Endothelial cell of umbilical vein (primary cell): ENCODE measurements at regions not wholly inside any gene's neighbourhood (a gene's known extent, or its start where the extent isn't known, plus 50 kb on each side); places are given as distances from the start of the nearest gene placed in this dataset.

ENCODE experiments used
- EZH2 ChIP-seq: IDR thresholded peaks from 2 replicates; pipeline ENCODE4 v1.6.1; 2012; ENCODE audit warnings: borderline replicate concordance, low read depth, mild to moderate bottlenecking, moderate library complexity, low read length, inconsistent platforms; ENCODE audit not compliant: severe bottlenecking
- FOS ChIP-seq: IDR thresholded peaks from 2 replicates; pipeline ENCODE4 v1.6.1; 2011; ENCODE audit warnings: mild to moderate bottlenecking, low read length, moderate library complexity, borderline replicate concordance; ENCODE audit not compliant: insufficient read depth
- POLR2A ChIP-seq: IDR thresholded peaks from 2 replicates; pipeline ENCODE4 v1.6.1; 2012; ENCODE audit warnings: low read depth, mild to moderate bottlenecking, control low read depth, low read length
- POLR2AphosphoS5 ChIP-seq: IDR thresholded peaks from 2 replicates; pipeline ENCODE4 v1.6.1; 2012; ENCODE audit warnings: low read depth, mild to moderate bottlenecking, control low read depth, low read length, moderate library complexity; ENCODE audit not compliant: insufficient read depth
- TF ChIP-seq, protein P1 (sequence below): IDR thresholded peaks from 2 replicates; pipeline ENCODE4 v1.6.1; 2011; ENCODE audit not compliant: insufficient read depth, insufficient read length
- TF ChIP-seq, protein P2 (sequence below), 2 donors: IDR thresholded peaks; 1 replicate in 1 of 2; 2 replicates in 1 of 2; pipeline ENCODE4 v1.5.1; 2011; ENCODE audit warnings: low read length in 2 of 2, mild to moderate bottlenecking in 2 of 2, moderate library complexity in 2 of 2, control low read depth in 1 of 2, inconsistent platforms in 1 of 2, low read depth in 1 of 2; ENCODE audit not compliant: insufficient read depth in 1 of 2; ENCODE audit errors: extremely low read depth in 1 of 2

DNA sequence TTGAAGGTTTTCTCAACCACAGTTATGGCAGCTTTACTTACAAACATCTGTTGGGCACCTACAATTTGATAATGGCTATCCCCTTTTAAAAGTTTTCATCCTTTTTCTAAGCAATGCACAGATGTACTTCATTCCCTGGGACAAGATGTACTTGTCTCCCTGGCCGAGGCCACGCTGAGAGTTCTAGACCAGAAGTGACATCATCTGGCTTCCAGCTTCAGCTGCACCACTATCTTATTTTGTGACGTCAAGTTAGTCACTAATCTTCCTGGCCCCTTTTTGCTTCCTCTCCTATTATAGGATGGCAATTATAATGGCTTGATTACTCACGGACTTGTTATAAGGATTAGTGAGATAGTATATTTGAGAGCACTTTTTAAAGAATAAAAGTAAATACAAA, 386.4 kb downstream of the BCL11A start:
- TF ChIP-seq, protein P1, sequence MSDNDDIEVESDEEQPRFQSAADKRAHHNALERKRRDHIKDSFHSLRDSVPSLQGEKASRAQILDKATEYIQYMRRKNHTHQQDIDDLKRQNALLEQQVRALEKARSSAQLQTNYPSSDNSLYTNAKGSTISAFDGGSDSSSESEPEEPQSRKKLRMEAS, result no peak
- TF ChIP-seq POLR2AphosphoS5 (no peak), EZH2 (no peak), POLR2A (no peak), FOS (no peak)
- TF ChIP-seq, protein P2, sequence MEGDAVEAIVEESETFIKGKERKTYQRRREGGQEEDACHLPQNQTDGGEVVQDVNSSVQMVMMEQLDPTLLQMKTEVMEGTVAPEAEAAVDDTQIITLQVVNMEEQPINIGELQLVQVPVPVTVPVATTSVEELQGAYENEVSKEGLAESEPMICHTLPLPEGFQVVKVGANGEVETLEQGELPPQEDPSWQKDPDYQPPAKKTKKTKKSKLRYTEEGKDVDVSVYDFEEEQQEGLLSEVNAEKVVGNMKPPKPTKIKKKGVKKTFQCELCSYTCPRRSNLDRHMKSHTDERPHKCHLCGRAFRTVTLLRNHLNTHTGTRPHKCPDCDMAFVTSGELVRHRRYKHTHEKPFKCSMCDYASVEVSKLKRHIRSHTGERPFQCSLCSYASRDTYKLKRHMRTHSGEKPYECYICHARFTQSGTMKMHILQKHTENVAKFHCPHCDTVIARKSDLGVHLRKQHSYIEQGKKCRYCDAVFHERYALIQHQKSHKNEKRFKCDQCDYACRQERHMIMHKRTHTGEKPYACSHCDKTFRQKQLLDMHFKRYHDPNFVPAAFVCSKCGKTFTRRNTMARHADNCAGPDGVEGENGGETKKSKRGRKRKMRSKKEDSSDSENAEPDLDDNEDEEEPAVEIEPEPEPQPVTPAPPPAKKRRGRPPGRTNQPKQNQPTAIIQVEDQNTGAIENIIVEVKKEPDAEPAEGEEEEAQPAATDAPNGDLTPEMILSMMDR (IDR thresholded peaks at IDR 0.05; ENCODE audit: extremely low read depth in 1 of 2, insufficient read depth in 1 of 2, low read depth in 1 of 2, low read length in 2 of 2), result no peak
